SK-N-SH (cell line): ENCODE measurements at regions not wholly inside any gene's neighbourhood (a gene's known extent, or its start where the extent isn't known, plus 50 kb on each side); places are given as distances from the start of the nearest gene placed in this dataset.

Source experiments
- EP300 ChIP-seq, 2 experiments: IDR thresholded peaks; 2 replicates each; pipeline versions ENCODE4 v1.4.0 to v1.6.1; 2012; ENCODE audit warnings: borderline replicate concordance in 1 of 2, low read depth in 1 of 2, low read length in 1 of 2
- JUND ChIP-seq: IDR thresholded peaks from 2 replicates; pipeline ENCODE4 v1.4.0; 2012
- MAX ChIP-seq: IDR thresholded peaks from 2 replicates; pipeline ENCODE4 v1.4.0; 2012; ENCODE audit warnings: low read depth
- MEF2A ChIP-seq: IDR thresholded peaks from 2 replicates; pipeline ENCODE4 v1.4.0; 2012; ENCODE audit warnings: low read depth, borderline replicate concordance
- POLR2AphosphoS5 ChIP-seq: IDR thresholded peaks from 2 replicates; pipeline ENCODE4 v1.6.1; 2012; ENCODE audit warnings: low read depth, low read length
- RAD21 ChIP-seq: IDR thresholded peaks from 2 replicates; pipeline ENCODE4 v1.6.1; 2012; ENCODE audit warnings: mild to moderate bottlenecking, low read length
- RCOR1 ChIP-seq: fragments of 150-350 bp; IDR thresholded peaks from 2 replicates; pipeline ENCODE4 v1.6.1; 2017; ENCODE audit warnings: antibody characterized with exemption, low read length
- TEAD4 ChIP-seq: IDR thresholded peaks from 2 replicates; pipeline ENCODE4 v1.4.0; 2012; ENCODE audit warnings: mild to moderate bottlenecking, borderline replicate concordance; ENCODE audit not compliant: insufficient read depth
- USF1 ChIP-seq: IDR thresholded peaks from 2 replicates; pipeline ENCODE4 v1.4.0; 2012; ENCODE audit warnings: low read depth, borderline replicate concordance
- YY1 ChIP-seq: IDR thresholded peaks from 2 replicates; pipeline ENCODE4 v1.4.0; 2012; ENCODE audit warnings: low read depth, mild to moderate bottlenecking
- TF ChIP-seq, protein P1 (sequence below): fragments of 200-600 bp; sonication (generic); IDR thresholded peaks from 2 replicates; pipeline ENCODE4 v1.6.1; 2017; ENCODE audit warnings: antibody characterized with exemption, mild to moderate bottlenecking, moderate library complexity

- TF ChIP-seq, protein P1, sequence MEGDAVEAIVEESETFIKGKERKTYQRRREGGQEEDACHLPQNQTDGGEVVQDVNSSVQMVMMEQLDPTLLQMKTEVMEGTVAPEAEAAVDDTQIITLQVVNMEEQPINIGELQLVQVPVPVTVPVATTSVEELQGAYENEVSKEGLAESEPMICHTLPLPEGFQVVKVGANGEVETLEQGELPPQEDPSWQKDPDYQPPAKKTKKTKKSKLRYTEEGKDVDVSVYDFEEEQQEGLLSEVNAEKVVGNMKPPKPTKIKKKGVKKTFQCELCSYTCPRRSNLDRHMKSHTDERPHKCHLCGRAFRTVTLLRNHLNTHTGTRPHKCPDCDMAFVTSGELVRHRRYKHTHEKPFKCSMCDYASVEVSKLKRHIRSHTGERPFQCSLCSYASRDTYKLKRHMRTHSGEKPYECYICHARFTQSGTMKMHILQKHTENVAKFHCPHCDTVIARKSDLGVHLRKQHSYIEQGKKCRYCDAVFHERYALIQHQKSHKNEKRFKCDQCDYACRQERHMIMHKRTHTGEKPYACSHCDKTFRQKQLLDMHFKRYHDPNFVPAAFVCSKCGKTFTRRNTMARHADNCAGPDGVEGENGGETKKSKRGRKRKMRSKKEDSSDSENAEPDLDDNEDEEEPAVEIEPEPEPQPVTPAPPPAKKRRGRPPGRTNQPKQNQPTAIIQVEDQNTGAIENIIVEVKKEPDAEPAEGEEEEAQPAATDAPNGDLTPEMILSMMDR: no peak
- TF ChIP-seq MEF2A: no peak
- no peak for TF ChIP-seq POLR2AphosphoS5
- TF ChIP-seq YY1: no peak
- no peak for TF ChIP-seq RAD21
- TF ChIP-seq MAX: no peak
- TF ChIP-seq EP300 (IDR thresholded peaks at IDR 0.05; ENCODE audit: borderline replicate concordance in 1 of 2, low read depth in 1 of 2, low read length in 1 of 2): no peak
- no peak for TF ChIP-seq TEAD4
- no peak for TF ChIP-seq USF1
- TF ChIP-seq RCOR1: no peak
- no peak for TF ChIP-seq JUND
These were observed 137.1 kb upstream of the KCND3 start for GRCh38 chr1:112126598-112126997.
